HCT116 (cell line): ENCODE measurements at regions not wholly inside any gene's neighbourhood (a gene's known extent, or its start where the extent isn't known, plus 50 kb on each side); places are given as distances from the start of the nearest gene placed in this dataset.

Source experiments
- ATAC-seq: fragments of 200-7000 bp; cut with Tn5 transposase; 2 replicates; pipeline ENCODE4 v1.9.1; 2020; ENCODE audit warnings: mild to moderate bottlenecking, moderate library complexity
- BruUV-seq: library from RNA; stranded (reverse); fragments of 400-500 nt; replicated peaks from 2 replicates; lab custom pipeline; 2021; lab: Mats Ljungman, UMichigan
- CTCF ChIA-PET: fragments of 300-600 bp; sonication (Branson Sonifier 250); formaldehyde crosslinking; loops from one replicate; lab custom pipeline; 2021; ENCODE audit warnings: antibody characterized with exemption; lab: Charles Lee
- POLR2A ChIA-PET: fragments of 300-600, 350-600 bp; sonication (Branson Sonifier 250); formaldehyde crosslinking; loops from one replicate; lab custom pipeline; 2021; ENCODE audit warnings: antibody characterized with exemption; lab: Charles Lee
- RAD21 ChIA-PET, 2 experiments: fragments of 300-600 bp; sonication (Branson Sonifier 250); formaldehyde crosslinking; loops; one replicate each; lab custom pipeline; 2023; ENCODE audit warnings: low total read pairs in 2 of 2; ENCODE audit not compliant: uncharacterized antibody in 2 of 2, unreplicated experiment in 2 of 2, low non-redundant PET in 1 of 2; lab: Charles Lee
- DNase-seq: peaks from one replicate; pipeline ENCODE4 v3.0.0-alpha.2; 2010; ENCODE audit warnings: low read depth, low spot score
- H2AFZ ChIP-seq: fragments of 200-600 bp; shearing (Covaris generic), sonication (generic); 2 replicates; pipeline ENCODE4 v1.6.1; 2017; ENCODE audit warnings: low read depth, mixed run types, mixed read lengths, antibody characterized with exemption, low read length; ENCODE audit not compliant: poor library complexity, severe bottlenecking
- H3K27ac ChIP-seq: 2 replicates; pipeline ENCODE4 v1.5.1; 2012; ENCODE audit warnings: low read depth, low read length
- H3K27me3 ChIP-seq: fragments of 200-600 bp; sonication (generic); 2 replicates; pipeline ENCODE4 v1.6.1; 2016; ENCODE audit warnings: mixed run types, low read length, mixed read lengths; ENCODE audit not compliant: insufficient read depth
- H3K36me3 ChIP-seq, 2 experiments: fragments of 200-500 bp in 1 of 2; fragments of 200-600 bp in 1 of 2; sonication (Bioruptor generic) in 1 of 2; sonication (generic) in 1 of 2; 2 replicates each; pipeline versions ENCODE4 v1.5.1 to v1.6.1; 2014 to 2016; ENCODE audit warnings: low read length in 2 of 2, inconsistent platforms in 1 of 2, mixed read lengths in 1 of 2, mixed run types in 1 of 2; ENCODE audit not compliant: insufficient read depth in 2 of 2, control insufficient read depth in 1 of 2
- H3K4me1 ChIP-seq, 2 experiments: fragments of 200-600 bp in 1 of 2; sonication (generic) in 1 of 2; 2 replicates each; pipeline versions ENCODE4 v1.5.1 to v1.6.1; 2012 to 2017; ENCODE audit warnings: low read length in 2 of 2, inconsistent platforms in 1 of 2, mild to moderate bottlenecking in 1 of 2, mixed read lengths in 1 of 2, mixed run types in 1 of 2, moderate library complexity in 1 of 2; ENCODE audit not compliant: insufficient read depth in 2 of 2, control insufficient read depth in 1 of 2
- H3K4me2 ChIP-seq: fragments of 200-600 bp; sonication (generic); 2 replicates; pipeline ENCODE4 v1.6.1; 2017; ENCODE audit warnings: mixed run types, low read length, mixed read lengths
- H3K4me3 ChIP-seq, 2 experiments: fragments of 200-600 bp in 1 of 2; sonication (generic) in 1 of 2; replicated peaks in 1 of 2; 2 replicates each; pipeline ENCODE4 v1.5.1; 2011 to 2016; ENCODE audit warnings: low read length in 2 of 2, control low read depth in 1 of 2, low read depth in 1 of 2, mild to moderate bottlenecking in 1 of 2, mixed read lengths in 1 of 2, mixed run types in 1 of 2
- H3K79me2 ChIP-seq: fragments of 200-600 bp; sonication (generic); 2 replicates; pipeline ENCODE4 v1.6.1; 2017; ENCODE audit warnings: mild to moderate bottlenecking, mixed run types, low read length, moderate library complexity, mixed read lengths; ENCODE audit not compliant: insufficient read depth
- H3K9ac ChIP-seq: fragments of 200-600 bp; sonication (generic); 2 replicates; pipeline ENCODE4 v1.6.1; 2016; ENCODE audit warnings: low read length, mixed read lengths
- H3K9me2 ChIP-seq: fragments of 200-600 bp; sonication (generic), shearing (Covaris generic); 2 replicates; pipeline ENCODE4 v1.6.1; 2017; ENCODE audit warnings: mixed run types, mild to moderate bottlenecking, moderate library complexity; ENCODE audit not compliant: insufficient read depth
- H3K9me3 ChIP-seq, 2 experiments: fragments of 200-500 bp in 1 of 2; fragments of 200-600 bp in 1 of 2; sonication (Bioruptor generic) in 1 of 2; sonication (generic) in 1 of 2; 2 replicates each; pipeline ENCODE4 v1.6.1; 2014 to 2017; ENCODE audit warnings: low read length in 2 of 2, mixed read lengths in 2 of 2, inconsistent platforms in 1 of 2, low read depth in 1 of 2, mild to moderate bottlenecking in 1 of 2, mixed run types in 1 of 2, moderate library complexity in 1 of 2; ENCODE audit not compliant: control insufficient read depth in 1 of 2, insufficient read depth in 1 of 2
- H4K20me1 ChIP-seq: fragments of 200-600 bp; sonication (generic), shearing (Covaris generic); 2 replicates; pipeline ENCODE4 v1.6.1; 2017; ENCODE audit warnings: mixed run types, mild to moderate bottlenecking, moderate library complexity; ENCODE audit not compliant: insufficient read depth
- CBX3 ChIP-seq: IDR thresholded peaks from 2 replicates; pipeline ENCODE4 v1.6.1; 2012; ENCODE audit warnings: low read depth
- CEBPB ChIP-seq: IDR thresholded peaks from 2 replicates; pipeline ENCODE4 v1.6.1; 2012; ENCODE audit warnings: low read depth
- EGR1 ChIP-seq: IDR thresholded peaks from 2 replicates; pipeline ENCODE4 v1.6.1; 2012; ENCODE audit warnings: low read depth
- ELF1 ChIP-seq: IDR thresholded peaks from 2 replicates; pipeline ENCODE4 v1.6.1; 2012; ENCODE audit warnings: low read depth, borderline replicate concordance
- EZH2 ChIP-seq: fragments of 200-600 bp; sonication (generic); IDR thresholded peaks from 2 replicates; pipeline ENCODE4 v1.6.1; 2017; ENCODE audit warnings: antibody characterized with exemption, mixed run types
- EZH2phosphoT487 ChIP-seq: fragments of 200-600 bp; IDR thresholded peaks from 2 replicates; pipeline ENCODE4 v1.6.1; 2018; ENCODE audit warnings: antibody characterized with exemption, borderline replicate concordance
- FOSL1 ChIP-seq: IDR thresholded peaks from 2 replicates; pipeline ENCODE4 v1.6.1; 2012; ENCODE audit warnings: low read depth
- JUND ChIP-seq: IDR thresholded peaks from 2 replicates; pipeline ENCODE4 v1.6.1; 2012
- POLR2AphosphoS5 ChIP-seq: IDR thresholded peaks from 2 replicates; pipeline ENCODE4 v1.6.1; 2011; ENCODE audit warnings: mild to moderate bottlenecking, low read depth, low read length, moderate library complexity
- SIN3A ChIP-seq: IDR thresholded peaks from 2 replicates; pipeline ENCODE4 v1.6.1; 2012; ENCODE audit warnings: low read depth
- SP1 ChIP-seq: IDR thresholded peaks from 2 replicates; pipeline ENCODE4 v1.6.1; 2012; ENCODE audit warnings: low read depth
- TCF7L2 ChIP-seq: IDR thresholded peaks from 2 replicates; pipeline ENCODE4 v1.7.0; 2011; ENCODE audit warnings: borderline replicate concordance, inconsistent platforms; ENCODE audit not compliant: insufficient read depth, insufficient read length; ENCODE audit errors: extremely low read depth
- YY1 ChIP-seq: IDR thresholded peaks from 2 replicates; pipeline ENCODE4 v1.6.1; 2011; ENCODE audit warnings: low read length, low read depth, moderate library complexity, mild to moderate bottlenecking; ENCODE audit not compliant: insufficient replicate concordance; ENCODE audit errors: extremely low read depth
- ZFX ChIP-seq: fragments of 450-650 bp; IDR thresholded peaks from 2 replicates; pipeline ENCODE4 v1.6.1; 2017
- ZNF274 ChIP-seq: fragments of 200-500 bp; sonication (Bioruptor generic); IDR thresholded peaks from 2 replicates; pipeline ENCODE4 v1.6.1; 2014; ENCODE audit warnings: mild to moderate bottlenecking, low read depth, low read length, inconsistent platforms
- intact Hi-C: fragments of 100-400 bp; cut with micrococcal nuclease; formaldehyde crosslinking; loops from 2 replicates; pipeline ENCODE4 v1.10.0; 2022
- TF ChIP-seq, protein P1 (sequence below): IDR thresholded peaks from 2 replicates; pipeline ENCODE4 v1.6.1; 2012
- TF ChIP-seq, protein P2 (sequence below): IDR thresholded peaks from 2 replicates; pipeline ENCODE4 v1.6.1; 2012
- TF ChIP-seq, protein P3 (sequence below): IDR thresholded peaks from 2 replicates; pipeline ENCODE4 v1.6.1; 2011; ENCODE audit warnings: mild to moderate bottlenecking, low read length, moderate library complexity; ENCODE audit not compliant: insufficient replicate concordance; ENCODE audit errors: extremely low read depth
- TF ChIP-seq, protein P4 (sequence below), 3 experiments: fragments of 200-600 bp in 1 of 3; sonication (generic) in 1 of 3; IDR thresholded peaks in 2 of 3; conservative IDR thresholded peaks in 1 of 3; 2 replicates each; pipeline ENCODE4 v1.5.1; 2012 to 2017; ENCODE audit warnings: low read depth in 2 of 3, low read length in 2 of 3, antibody characterized with exemption in 1 of 3, borderline replicate concordance in 1 of 3, control low read depth in 1 of 3, mild to moderate bottlenecking in 1 of 3, mixed read lengths in 1 of 3, mixed run types in 1 of 3, moderate library complexity in 1 of 3; ENCODE audit not compliant: insufficient read depth in 1 of 3
- TF ChIP-seq, protein P5 (sequence below): IDR thresholded peaks from 2 replicates; pipeline ENCODE4 v1.6.1; 2012; ENCODE audit warnings: low read depth

DNA sequence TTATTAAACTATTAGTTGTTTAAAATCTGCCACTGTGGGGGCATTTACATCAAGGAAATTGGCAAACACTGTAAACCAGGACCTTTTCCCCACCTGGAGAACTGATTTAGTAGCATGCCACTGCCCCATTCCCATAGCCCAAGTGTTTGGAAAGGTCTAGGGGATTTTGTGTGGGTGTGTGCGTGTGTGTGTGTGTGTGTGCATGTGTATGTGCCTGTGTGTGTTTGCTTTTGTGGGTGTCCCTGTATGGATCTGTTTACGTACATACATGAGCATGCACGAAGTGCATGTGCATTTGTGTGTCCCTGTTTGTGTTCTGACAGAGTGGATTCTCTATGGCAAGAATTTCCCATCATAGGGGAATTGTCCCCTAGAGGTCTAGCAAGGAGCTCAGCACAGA, 62.7 kb upstream of the LMO1 start:
- Histone ChIP-seq H2AFZ (no peak overlapping the region), H3K4me2 (no peak overlapping the region), H4K20me1 (no peaks in the 10 kb centered on the region), H3K79me2 (no peaks in the 10 kb centered on the region), H3K9ac (no peak overlapping the region), H3K9me2 (no peaks in the 10 kb centered on the region), H3K4me3 (no peak overlapping the region), H3K9me3 (no peaks in the 10 kb centered on the region), H3K27ac (no peak overlapping the region), H3K4me1 (peaks cover 6 to 12% of the 10 kb centered on the region in 2 experiments), H3K27me3 (no peaks in the 10 kb centered on the region), H3K36me3 (no peaks in the 10 kb centered on the region)
- DNase-seq = no peak
- no peak for ATAC-seq
- RAD21 ChIA-PET = no interaction called here
- BruUV-seq = no TSS peak
- CTCF ChIA-PET = no interaction called here
- intact Hi-C loops = no loop called here
- TF ChIP-seq EZH2phosphoT487 (no peak), ZFX (no peak), CEBPB (no peak), POLR2AphosphoS5 (no peak), EZH2 (no peak), ELF1 (no peak), EGR1 (no peak), JUND (no peak), YY1 (no peak), SIN3A (no peak), SP1 (no peak), CBX3 (no peak), FOSL1 (no peak), TCF7L2 (no peak), ZNF274 (no peak)
- TF ChIP-seq, protein P1, sequence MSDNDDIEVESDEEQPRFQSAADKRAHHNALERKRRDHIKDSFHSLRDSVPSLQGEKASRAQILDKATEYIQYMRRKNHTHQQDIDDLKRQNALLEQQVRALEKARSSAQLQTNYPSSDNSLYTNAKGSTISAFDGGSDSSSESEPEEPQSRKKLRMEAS = no peak
- TF ChIP-seq, protein P2, sequence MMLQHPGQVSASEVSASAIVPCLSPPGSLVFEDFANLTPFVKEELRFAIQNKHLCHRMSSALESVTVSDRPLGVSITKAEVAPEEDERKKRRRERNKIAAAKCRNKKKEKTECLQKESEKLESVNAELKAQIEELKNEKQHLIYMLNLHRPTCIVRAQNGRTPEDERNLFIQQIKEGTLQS = no peak
- TF ChIP-seq, protein P3, sequence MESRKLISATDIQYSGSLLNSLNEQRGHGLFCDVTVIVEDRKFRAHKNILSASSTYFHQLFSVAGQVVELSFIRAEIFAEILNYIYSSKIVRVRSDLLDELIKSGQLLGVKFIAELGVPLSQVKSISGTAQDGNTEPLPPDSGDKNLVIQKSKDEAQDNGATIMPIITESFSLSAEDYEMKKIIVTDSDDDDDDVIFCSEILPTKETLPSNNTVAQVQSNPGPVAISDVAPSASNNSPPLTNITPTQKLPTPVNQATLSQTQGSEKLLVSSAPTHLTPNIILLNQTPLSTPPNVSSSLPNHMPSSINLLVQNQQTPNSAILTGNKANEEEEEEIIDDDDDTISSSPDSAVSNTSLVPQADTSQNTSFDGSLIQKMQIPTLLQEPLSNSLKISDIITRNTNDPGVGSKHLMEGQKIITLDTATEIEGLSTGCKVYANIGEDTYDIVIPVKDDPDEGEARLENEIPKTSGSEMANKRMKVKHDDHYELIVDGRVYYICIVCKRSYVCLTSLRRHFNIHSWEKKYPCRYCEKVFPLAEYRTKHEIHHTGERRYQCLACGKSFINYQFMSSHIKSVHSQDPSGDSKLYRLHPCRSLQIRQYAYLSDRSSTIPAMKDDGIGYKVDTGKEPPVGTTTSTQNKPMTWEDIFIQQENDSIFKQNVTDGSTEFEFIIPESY = no peak
- TF ChIP-seq, protein P4, sequence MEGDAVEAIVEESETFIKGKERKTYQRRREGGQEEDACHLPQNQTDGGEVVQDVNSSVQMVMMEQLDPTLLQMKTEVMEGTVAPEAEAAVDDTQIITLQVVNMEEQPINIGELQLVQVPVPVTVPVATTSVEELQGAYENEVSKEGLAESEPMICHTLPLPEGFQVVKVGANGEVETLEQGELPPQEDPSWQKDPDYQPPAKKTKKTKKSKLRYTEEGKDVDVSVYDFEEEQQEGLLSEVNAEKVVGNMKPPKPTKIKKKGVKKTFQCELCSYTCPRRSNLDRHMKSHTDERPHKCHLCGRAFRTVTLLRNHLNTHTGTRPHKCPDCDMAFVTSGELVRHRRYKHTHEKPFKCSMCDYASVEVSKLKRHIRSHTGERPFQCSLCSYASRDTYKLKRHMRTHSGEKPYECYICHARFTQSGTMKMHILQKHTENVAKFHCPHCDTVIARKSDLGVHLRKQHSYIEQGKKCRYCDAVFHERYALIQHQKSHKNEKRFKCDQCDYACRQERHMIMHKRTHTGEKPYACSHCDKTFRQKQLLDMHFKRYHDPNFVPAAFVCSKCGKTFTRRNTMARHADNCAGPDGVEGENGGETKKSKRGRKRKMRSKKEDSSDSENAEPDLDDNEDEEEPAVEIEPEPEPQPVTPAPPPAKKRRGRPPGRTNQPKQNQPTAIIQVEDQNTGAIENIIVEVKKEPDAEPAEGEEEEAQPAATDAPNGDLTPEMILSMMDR (IDR thresholded peaks at IDR 0.05 in 2 of 3, conservative IDR thresholded peaks at IDR 0.05 in 1 of 3; ENCODE audit: borderline replicate concordance in 1 of 3, insufficient read depth in 1 of 3, low read depth in 2 of 3, low read length in 2 of 3) = no peak
- TF ChIP-seq, protein P5, sequence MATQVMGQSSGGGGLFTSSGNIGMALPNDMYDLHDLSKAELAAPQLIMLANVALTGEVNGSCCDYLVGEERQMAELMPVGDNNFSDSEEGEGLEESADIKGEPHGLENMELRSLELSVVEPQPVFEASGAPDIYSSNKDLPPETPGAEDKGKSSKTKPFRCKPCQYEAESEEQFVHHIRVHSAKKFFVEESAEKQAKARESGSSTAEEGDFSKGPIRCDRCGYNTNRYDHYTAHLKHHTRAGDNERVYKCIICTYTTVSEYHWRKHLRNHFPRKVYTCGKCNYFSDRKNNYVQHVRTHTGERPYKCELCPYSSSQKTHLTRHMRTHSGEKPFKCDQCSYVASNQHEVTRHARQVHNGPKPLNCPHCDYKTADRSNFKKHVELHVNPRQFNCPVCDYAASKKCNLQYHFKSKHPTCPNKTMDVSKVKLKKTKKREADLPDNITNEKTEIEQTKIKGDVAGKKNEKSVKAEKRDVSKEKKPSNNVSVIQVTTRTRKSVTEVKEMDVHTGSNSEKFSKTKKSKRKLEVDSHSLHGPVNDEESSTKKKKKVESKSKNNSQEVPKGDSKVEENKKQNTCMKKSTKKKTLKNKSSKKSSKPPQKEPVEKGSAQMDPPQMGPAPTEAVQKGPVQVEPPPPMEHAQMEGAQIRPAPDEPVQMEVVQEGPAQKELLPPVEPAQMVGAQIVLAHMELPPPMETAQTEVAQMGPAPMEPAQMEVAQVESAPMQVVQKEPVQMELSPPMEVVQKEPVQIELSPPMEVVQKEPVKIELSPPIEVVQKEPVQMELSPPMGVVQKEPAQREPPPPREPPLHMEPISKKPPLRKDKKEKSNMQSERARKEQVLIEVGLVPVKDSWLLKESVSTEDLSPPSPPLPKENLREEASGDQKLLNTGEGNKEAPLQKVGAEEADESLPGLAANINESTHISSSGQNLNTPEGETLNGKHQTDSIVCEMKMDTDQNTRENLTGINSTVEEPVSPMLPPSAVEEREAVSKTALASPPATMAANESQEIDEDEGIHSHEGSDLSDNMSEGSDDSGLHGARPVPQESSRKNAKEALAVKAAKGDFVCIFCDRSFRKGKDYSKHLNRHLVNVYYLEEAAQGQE = no peak
- POLR2A ChIA-PET = no interaction called here
